NT2/D1 (cell line): ENCODE measurements at regions not wholly inside any gene's neighbourhood (a gene's known extent, or its start where the extent isn't known, plus 50 kb on each side); places are given as distances from the start of the nearest gene placed in this dataset.

ENCODE experiments used
- SUZ12 ChIP-seq: IDR thresholded peaks from 2 replicates; pipeline ENCODE4 v1.6.1; 2011; ENCODE audit not compliant: insufficient read length, insufficient read depth; ENCODE audit errors: extremely low read depth
- YY1 ChIP-seq: IDR thresholded peaks from 2 replicates; pipeline ENCODE4 v1.6.1; 2011; ENCODE audit not compliant: insufficient read length, insufficient read depth
- ZNF274 ChIP-seq: IDR thresholded peaks from 2 replicates; pipeline ENCODE4 v1.6.1; 2011; ENCODE audit warnings: mild to moderate bottlenecking, low read depth, low read length

- TF ChIP-seq SUZ12 (no peak), ZNF274 (no peak), YY1 (no peak)
These were observed 237.5 kb upstream of the SLC35B3 start for GRCh38 chr6:8672882-8673281.
